ENCODE measurements at regions not wholly inside any gene's neighbourhood (a gene's known extent, or its start where the extent isn't known, plus 50 kb on each side); places are given as distances from the start of the nearest gene placed in this dataset.

GRCh38 chr12:124169577-124170284, 125.2 kb upstream of the RFLNA start:
- TF ChIP-seq, protein P1, sequence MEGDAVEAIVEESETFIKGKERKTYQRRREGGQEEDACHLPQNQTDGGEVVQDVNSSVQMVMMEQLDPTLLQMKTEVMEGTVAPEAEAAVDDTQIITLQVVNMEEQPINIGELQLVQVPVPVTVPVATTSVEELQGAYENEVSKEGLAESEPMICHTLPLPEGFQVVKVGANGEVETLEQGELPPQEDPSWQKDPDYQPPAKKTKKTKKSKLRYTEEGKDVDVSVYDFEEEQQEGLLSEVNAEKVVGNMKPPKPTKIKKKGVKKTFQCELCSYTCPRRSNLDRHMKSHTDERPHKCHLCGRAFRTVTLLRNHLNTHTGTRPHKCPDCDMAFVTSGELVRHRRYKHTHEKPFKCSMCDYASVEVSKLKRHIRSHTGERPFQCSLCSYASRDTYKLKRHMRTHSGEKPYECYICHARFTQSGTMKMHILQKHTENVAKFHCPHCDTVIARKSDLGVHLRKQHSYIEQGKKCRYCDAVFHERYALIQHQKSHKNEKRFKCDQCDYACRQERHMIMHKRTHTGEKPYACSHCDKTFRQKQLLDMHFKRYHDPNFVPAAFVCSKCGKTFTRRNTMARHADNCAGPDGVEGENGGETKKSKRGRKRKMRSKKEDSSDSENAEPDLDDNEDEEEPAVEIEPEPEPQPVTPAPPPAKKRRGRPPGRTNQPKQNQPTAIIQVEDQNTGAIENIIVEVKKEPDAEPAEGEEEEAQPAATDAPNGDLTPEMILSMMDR (IDR thresholded peaks at IDR 0.05; ENCODE audit: low read depth, low read length, missing control alignments), result no peak
- H3K4me3 ChIP-seq (ENCODE audit: low read depth, low read length), result no peak overlapping the region
- no peak for DNase-seq (ENCODE audit: low read depth)

- TF ChIP-seq, protein P1 (IDR thresholded peaks at IDR 0.05; ENCODE audit: low read depth, low read length, missing control alignments), result no peak
- H3K4me3 ChIP-seq (ENCODE audit: low read depth, low read length), result no peak overlapping the region
Measured at GRCh38 chr12:124170760-124171159, 124.1 kb upstream of the RFLNA start.

DNA sequence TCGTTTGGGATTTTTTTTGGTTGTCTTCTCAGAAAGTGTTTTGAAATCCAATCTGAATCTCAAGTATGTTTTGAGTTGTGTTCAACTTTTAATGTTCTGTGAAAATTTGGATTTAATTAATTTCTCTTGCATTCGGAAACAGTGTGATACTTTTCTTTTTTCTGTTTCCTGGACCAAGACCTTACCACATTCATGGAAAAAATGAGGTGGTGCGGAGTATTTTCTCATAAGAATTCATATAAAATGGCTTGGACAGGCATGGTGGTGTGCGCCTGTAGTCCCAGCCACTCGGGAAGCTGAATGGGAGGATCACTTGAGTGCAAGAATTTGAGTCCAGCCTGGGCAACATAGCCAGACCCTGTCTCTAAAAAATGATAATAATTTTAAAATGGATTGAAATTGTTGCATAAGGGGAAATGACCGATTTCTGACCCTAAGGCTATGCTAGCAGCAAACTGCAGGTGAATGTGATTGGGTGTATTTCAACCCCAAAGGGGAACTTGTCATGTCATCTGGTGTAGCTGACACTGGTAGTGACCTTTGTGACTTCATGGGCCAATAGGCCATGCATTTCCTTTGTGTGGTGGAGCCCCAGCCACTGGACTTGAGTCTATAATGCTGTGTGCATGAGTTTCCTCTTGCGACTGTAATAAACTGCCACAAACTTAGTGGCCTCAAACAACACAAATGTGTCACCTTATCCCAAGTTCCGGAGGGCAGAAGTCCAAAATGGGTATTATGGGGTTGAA, 123.5 kb upstream of the RFLNA start:
- TF ChIP-seq, protein P1 (IDR thresholded peaks at IDR 0.05; ENCODE audit: low read depth, low read length, missing control alignments), result no peak
- DNase-seq (ENCODE audit: low read depth), result no peak
- no peak overlapping the region for H3K4me3 ChIP-seq (ENCODE audit: low read depth, low read length)

More at GRCh38 chr12:124170760-124171159, 124.1 kb upstream of the RFLNA start:
- DNase-seq (ENCODE audit: low read depth), result no peak

DNA sequence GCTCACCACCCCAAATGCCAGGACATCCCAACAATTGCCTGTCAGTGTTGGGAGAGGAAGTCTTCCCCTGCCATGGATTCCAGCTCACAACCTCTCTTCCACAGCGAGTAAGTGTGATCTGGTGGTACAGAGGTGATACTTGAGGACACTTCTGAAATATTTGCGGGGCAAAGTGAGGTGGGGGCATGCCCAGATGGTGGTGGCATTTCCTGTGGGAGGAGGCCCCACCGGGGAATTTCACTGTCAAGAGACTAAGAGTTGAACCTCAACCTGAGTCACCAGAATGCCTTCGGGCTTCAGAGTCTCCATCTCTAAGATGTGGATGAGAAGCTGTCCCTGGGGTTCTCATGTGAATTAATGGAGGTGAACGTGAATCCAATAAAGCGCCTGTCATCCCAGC, 122.3 kb upstream of the RFLNA start:
- no peak for DNase-seq (ENCODE audit: low read depth)
- TF ChIP-seq, protein P1 (IDR thresholded peaks at IDR 0.05; ENCODE audit: low read depth, low read length, missing control alignments), result no peak
- no peak overlapping the region for H3K4me3 ChIP-seq (ENCODE audit: low read depth, low read length)

- TF ChIP-seq, protein P1 (IDR thresholded peaks at IDR 0.05; ENCODE audit: low read depth, low read length, missing control alignments), result no peak
- no peak overlapping the region for H3K4me3 ChIP-seq (ENCODE audit: low read depth, low read length)
- no peak for DNase-seq (ENCODE audit: low read depth)
Measured at GRCh38 chr12:124173692-124174091, 121.2 kb upstream of the RFLNA start.

DNA sequence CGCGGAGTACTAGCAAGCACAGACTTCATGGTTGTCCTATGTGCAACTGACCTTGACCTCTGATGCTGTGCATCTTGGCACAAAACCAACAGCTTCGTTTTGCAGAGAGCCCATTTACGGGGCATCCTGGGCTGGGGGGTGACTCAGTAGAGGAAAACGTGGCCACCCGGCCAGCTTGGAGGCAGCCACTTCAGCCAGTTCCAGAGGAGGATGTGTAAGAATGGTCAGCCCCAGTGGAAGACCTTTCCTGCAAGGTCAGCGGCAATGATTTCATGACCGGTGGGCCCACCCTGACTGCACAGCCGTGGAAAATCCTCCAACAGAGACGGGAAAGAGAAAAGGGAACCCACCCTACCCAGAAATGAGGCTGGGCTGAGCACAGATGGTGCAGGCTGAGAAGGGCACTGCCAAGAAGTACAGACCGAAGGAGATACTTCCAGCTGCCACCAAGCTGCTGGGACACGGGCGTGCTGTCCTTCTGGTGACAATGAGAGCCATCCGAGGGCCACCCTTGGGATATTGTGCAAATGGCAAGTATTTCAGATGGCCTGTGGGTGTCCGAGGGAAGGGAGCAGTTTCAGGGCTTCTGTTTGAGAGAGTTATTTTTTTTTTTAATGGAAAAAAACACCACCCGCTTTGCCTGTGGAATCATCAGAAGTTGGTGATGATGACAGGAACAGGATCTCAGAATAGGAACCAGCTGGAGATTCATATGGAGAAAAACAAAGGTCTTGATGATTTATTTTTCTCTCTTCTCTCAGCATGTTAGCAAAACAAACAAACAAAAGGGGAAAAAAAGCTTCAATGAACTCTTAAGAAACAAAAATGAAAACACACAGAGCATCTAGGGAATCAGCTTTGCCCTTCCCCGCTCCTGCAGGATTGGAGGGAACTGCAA, 120.2 kb upstream of the RFLNA start:
- H3K4me3 ChIP-seq (ENCODE audit: low read depth, low read length), result no peak overlapping the region
- TF ChIP-seq, protein P1 (IDR thresholded peaks at IDR 0.05; ENCODE audit: low read depth, low read length, missing control alignments), result no peak
- DNase-seq (ENCODE audit: low read depth), result no peak

Measured in GM12864 (cell line).